Esophagus squamous epithelium (tissue), 4 donors: ENCODE measurements at regions not wholly inside any gene's neighbourhood (a gene's known extent, or its start where the extent isn't known, plus 50 kb on each side); places are given as distances from the start of the nearest gene placed in this dataset.

ENCODE experiments used
- CTCF ChIP-seq, 6 experiments: fragments of 450-650 bp in 4 of 6; fragments of 200-600 bp in 2 of 6; sonication (generic) in 2 of 6; IDR thresholded peaks; one replicate each; pipeline ENCODE4 v1.5.1; 2016 to 2019; ENCODE audit warnings: antibody characterized with exemption in 6 of 6, mild to moderate bottlenecking in 4 of 6, moderate library complexity in 4 of 6
- POLR2A ChIP-seq, 4 donors: fragments of 450-650 bp; IDR thresholded peaks; one replicate each; pipeline ENCODE4 v1.6.1; 2017; ENCODE audit warnings: antibody characterized with exemption in 4 of 4, mild to moderate bottlenecking in 4 of 4, moderate library complexity in 3 of 4

GRCh38 chr12:75564398-75564797 is 53.0 kb upstream of the KRR1 start:
- TF ChIP-seq CTCF (IDR thresholded peaks at IDR 0.05) (no peak), POLR2A (IDR thresholded peaks at IDR 0.05) (no peak)
